GM19395 (cell line): ENCODE measurements at regions not wholly inside any gene's neighbourhood (a gene's known extent, or its start where the extent isn't known, plus 50 kb on each side); places are given as distances from the start of the nearest gene placed in this dataset.
"Not testable (repeated sequence)": the region's sequence is repeated elsewhere in the genome, so short reads cannot be mapped to it uniquely, and the experiment has no call there.

Source experiments
- ATAC-seq: cut with Tn5 transposase; IDR thresholded peaks from one replicate; pipeline ENCODE4 v1.9.1; 2021; ENCODE audit warnings: mild to moderate bottlenecking, moderate library complexity; ENCODE audit not compliant: unreplicated experiment

GRCh38 chr2:156915332-156915731, 342.2 kb upstream of the GALNT5 start:
- no peak for ATAC-seq

DNA sequence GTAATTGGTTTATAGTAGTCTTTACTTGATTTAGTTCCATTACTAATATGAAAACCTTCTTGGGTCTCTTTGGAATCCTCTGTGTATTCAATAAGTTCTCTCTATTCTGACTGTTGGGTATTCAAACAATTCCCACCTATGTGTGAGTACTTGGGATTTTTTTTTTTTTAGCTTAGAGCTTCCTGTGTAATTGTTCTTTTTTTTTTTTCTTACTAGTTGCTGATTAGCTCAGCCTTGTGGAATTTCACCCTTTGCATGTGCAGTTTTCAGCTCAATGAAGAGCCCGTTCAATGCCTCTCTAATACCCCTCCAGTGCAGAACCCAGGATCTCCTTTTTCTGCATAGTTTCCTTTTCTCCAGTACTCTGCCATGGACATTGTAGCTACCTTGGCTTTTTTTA, 339.1 kb upstream of the GALNT5 start:
- ATAC-seq, result no peak

- no peak for ATAC-seq
Observed at GRCh38 chr2:156930423-156930822, 327.1 kb upstream of the GALNT5 start.

- ATAC-seq, result no peak
Observed at GRCh38 chr2:156933645-156934225, 323.8 kb upstream of the GALNT5 start.

DNA sequence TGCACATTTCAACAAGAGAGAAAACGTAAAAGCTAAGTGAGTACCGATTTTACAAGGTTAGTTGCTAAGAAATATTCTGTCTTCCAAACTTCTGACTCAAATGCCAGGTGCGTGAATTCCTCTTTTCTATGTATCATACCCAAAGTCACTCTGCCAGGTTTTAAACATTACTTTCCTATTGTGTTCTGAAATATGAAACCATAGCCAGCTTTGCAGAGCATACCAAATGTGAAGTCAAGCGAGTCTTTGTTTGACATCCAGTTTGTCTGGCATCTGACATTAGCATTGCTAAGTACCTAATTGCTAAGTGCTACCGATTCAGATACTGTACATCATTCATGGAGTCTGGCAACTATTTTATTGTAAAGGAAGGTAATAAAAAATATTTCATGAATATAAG, 321.9 kb upstream of the GALNT5 start:
- ATAC-seq, result no peak

DNA sequence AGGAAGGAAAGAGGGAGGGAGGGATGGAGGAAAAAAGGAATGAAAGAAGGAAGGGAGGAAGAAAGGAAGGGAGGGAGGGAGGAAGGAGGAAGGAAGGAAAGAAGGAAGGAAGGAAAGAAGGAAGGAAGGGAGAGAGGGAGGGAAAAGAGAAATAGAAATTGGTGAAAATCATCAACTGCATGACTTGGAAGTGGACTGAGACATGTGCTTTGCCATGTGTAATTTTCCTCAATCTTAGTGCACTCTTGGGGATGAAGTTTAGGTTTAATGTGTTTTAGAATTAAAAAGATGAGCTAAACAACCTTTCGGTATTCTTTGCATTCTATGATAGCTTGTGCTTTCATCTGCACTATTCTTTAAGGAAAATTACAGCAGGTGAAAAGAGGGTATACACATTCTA, 320.1 kb upstream of the GALNT5 start:
- no peak for ATAC-seq

GRCh38 chr2:156944871-156945270, 312.6 kb upstream of the GALNT5 start:
- ATAC-seq, result no peak

GRCh38 chr2:156947261-156947660, 310.2 kb upstream of the GALNT5 start:
- no peak for ATAC-seq

DNA sequence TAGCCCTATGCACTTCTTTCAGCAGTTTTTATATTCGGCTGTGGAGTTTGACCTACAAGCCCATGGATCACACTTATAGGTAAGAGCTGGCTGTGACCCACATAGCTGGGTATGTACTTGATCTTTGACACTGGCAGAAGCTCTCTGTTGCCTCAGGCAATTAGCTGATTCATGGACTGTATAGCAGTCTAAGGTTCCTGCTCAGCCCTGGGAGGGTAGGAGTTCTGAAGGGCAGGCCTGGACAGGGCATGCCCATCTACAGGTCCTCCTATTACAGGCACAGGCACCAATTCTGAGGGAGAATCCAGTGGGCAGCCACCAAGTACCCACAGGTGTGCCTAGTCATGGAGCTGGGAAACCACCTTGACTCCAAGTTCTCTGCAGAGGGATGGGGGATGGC, 301.8 kb upstream of the GALNT5 start:
- ATAC-seq, result no peak

DNA sequence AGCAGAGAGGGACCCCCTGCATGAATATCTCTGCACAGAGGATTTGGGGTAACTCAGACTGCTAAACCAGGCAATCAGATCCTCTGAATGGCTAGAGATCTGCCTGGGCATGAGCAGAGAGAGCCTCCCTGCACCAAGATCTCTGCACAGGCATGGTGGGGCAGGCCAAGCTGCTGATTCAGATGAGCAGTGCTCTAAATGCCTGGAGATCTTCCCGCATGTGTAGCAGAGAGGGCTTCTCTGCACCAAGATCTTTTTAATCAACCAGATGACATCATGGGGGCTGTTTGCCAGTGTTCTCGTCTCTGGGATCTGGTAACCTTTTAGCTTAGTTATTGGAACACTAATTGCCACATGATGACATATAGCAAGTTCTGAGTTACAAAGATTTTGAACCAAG, 301.3 kb upstream of the GALNT5 start:
- ATAC-seq, result no peak

DNA sequence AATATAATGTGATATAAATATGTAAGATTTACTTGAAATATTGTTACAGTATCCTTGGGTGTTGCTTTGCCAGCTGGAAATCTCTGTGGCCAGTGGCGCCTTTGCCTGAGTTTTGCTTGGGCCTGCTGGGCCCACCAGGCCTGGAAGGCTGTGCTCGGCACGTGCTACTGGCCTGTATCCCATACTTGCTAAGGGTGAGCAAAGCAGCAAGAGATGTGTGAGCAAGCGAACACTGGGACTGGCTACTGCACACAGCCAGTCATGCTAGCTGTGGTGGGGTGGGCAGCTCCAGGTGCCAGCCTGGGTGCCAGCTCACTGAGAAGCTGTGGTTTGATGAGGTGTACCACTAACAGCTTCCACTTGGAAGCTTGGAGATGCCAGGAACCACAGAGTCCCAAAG, 299.1 kb upstream of the GALNT5 start:
- no peak for ATAC-seq

DNA sequence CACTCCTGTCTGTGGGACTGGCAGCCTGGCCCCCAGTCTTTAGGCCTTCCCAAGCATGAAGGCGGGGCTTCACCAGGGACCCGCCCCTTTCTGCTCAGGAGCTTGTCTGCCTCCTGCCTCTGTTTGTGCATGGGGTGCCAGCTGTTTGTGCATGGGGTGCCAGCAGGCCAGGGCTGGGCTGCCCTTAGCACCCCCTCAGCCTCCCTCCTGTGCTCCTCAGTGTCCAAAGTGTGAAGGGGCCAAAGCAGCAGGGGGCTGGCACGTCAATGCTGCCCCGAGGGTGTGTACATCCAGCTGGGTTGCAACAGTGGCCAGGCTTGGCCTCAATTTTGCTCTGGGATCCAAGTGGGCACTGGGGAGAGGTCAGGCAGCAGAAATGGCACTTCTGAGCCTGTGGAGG, 298.0 kb upstream of the GALNT5 start:
- ATAC-seq, result no peak

GRCh38 chr2:156982615-156983014, 274.9 kb upstream of the GALNT5 start:
- no peak for ATAC-seq

GRCh38 chr2:156986339-156986988, 271.0 kb upstream of the GALNT5 start:
- ATAC-seq, result no peak

GRCh38 chr2:156999661-157000060, 257.8 kb upstream of the GALNT5 start:
- ATAC-seq, result no peak

- no peak for ATAC-seq
Observed at GRCh38 chr2:157004789-157005188, 252.7 kb upstream of the GALNT5 start.

DNA sequence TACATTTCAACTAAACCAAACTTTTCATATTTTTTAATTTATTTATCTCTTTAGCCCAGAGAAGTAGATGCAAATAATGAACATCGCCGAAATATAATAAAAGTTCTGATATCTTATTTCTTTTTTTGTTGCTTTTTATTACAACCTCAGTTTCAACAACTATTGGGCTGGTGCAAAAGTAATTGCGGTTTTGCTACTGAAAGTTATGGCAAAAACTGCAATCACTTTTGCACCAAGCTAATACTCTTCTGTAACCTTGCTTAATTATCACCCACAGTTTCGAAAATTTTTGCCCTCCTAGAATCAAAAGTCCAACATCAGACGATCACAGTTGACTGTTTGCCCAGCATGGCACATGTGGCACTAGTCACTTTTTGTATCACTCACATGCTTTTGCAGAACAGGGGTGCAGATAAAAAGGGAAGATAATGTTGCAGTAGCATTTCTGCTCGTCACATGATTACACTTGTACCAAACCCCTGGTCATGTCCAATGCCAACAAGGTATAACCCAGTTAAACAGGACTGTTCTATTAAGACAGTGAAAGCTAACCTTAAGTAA, 242.4 kb upstream of the GALNT5 start:
- ATAC-seq, result no peak

DNA sequence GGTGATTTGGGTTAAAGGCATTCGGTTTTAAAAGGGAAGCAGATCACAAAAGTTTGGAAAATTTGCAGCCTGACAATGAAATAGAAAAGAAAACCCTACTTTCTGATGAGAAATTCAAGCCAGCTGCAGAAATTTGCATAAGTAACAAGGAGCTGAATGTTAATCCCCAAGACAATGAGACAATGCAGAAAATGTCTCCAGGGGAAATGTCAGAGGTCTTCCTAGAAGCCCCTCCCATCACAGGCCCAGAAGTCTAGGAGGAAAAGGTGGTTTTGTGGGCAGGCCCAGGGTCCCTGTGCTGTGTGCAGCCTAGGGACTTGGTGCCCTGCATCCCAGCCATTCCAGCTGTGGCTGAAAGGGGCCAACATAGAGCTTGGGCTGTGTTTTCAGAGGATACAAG, 234.2 kb upstream of the GALNT5 start:
- not testable (repeated sequence) for ATAC-seq

- ATAC-seq, result no peak
Observed at GRCh38 chr2:157024129-157024528, 233.4 kb upstream of the GALNT5 start.

DNA sequence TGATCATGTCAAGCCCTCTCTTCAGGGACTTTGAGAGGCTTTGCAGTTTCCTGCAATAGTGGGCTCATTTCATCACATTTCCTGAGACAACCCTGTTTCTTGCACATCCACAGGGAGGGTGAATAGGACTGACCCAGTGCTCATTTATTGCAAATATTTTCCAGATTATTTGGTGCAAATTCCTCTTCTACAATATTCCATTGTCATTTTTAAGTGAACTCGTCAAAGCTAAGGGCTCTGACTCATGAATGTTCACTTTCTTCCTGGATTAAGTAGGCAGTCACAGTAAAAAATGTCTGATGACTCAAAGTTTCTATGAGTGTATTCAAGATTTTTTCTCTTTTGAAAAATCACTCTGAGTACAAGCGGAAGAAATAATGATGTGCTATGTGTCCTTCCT, 225.5 kb upstream of the GALNT5 start:
- no peak for ATAC-seq

DNA sequence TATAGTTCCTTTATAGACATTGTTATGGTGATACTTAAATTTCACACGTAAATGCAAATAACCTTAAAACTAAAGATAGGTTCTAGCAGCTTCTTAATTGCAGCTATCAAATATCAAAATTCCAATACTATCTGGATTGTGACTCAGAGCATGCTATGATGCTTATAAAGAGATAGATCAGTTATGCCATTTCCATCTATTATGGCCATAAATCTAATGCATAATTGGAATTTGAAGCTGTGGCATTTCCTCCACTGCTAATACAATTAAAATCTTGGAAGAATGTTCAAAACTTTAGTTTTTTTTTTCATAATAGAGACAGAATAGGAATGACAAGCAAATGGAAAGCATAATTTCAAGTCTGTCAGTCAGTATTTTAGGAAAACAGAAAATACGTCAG, 220.8 kb upstream of the GALNT5 start:
- ATAC-seq, result no peak

DNA sequence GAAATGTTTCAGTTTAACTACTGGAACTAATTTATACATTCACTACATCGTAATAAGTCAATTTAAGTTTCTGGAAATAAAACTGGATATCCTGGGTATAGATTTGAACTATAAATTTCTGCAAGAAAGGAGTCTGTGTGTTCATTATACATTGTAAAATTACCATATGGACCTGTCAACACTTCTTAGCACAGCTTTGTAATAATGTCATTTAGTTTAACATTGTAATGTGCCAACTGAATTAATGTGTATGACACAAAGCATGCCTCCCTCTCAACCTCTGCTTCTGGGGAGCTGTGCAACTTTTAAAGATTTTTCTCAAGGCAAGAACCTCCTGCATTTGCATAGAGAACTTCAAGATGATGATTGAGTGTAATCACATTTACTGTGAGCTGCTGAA, 213.7 kb upstream of the GALNT5 start:
- ATAC-seq, result no peak

DNA sequence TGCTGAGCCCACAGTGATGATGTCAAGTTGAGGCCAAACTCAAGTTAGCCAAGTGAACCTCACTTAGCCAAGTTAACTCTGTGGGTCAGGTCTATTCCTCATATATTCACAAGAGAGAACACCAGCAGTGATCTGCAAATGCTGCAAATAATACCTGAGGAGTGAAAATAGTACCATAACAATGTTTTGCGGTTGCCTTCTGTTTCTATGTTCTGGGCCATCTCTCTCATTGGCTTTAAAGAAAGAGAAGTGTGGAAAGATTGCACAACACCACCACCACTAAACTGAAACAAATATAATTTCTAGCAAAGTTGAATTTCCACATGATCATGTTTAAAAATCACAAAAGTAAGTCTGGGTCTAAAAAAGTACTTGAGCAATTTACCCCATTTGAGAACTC, 211.1 kb upstream of the GALNT5 start:
- no peak for ATAC-seq
